Thyroid gland (tissue), 4 donors: ENCODE measurements at regions not wholly inside any gene's neighbourhood (a gene's known extent, or its start where the extent isn't known, plus 50 kb on each side); places are given as distances from the start of the nearest gene placed in this dataset.

Experiments used
- CTCF ChIP-seq, 6 experiments: fragments of 200-600 bp in 3 of 6; fragments of 450-650 bp in 3 of 6; sonication (generic) in 3 of 6; IDR thresholded peaks; one replicate each; pipeline ENCODE4 v1.5.1; 2016 to 2019; ENCODE audit warnings: antibody characterized with exemption in 6 of 6, mild to moderate bottlenecking in 2 of 6, inconsistent platforms in 1 of 6, moderate library complexity in 1 of 6
- POLR2A ChIP-seq, 2 donors: fragments of 450-650 bp; IDR thresholded peaks; one replicate each; pipeline ENCODE4 v1.6.1; 2017; ENCODE audit warnings: antibody characterized with exemption in 2 of 2, mild to moderate bottlenecking in 2 of 2, moderate library complexity in 1 of 2

- TF ChIP-seq CTCF (IDR thresholded peaks at IDR 0.05) = no peak
- no peak for TF ChIP-seq POLR2A (IDR thresholded peaks at IDR 0.05)
These were observed 168.1 kb upstream of the SNX7 start for GRCh38 chr1:98493469-98493868.
